ENCODE measurements at regions not wholly inside any gene's neighbourhood (a gene's known extent, or its start where the extent isn't known, plus 50 kb on each side); places are given as distances from the start of the nearest gene placed in this dataset.

DNA sequence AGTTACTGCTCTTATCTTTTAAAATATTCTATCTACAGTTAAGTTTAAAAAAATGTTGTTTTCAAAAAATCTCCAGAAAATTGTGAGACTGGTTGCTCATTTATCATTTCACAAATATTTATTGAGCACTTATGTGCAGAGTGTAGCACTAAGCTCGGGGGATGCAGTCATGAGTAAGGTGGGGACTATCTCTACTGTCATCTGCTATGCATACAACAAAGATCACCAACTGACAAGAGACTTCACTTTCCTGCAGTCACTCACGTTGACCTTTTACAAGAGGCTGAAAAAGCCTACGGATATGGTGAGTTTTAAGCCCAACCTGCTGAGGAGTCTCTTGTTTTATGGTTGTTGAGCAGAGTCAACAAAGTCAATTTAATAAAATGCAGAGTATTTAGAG, 392.5 kb downstream of the KLF12 start:
- no peak for DNase-seq

GRCh38 chr13:73741111-73741510, 393.1 kb downstream of the KLF12 start:
- DNase-seq: no peak

- DNase-seq: peak; percentile 39
These were observed 393.5 kb downstream of the KLF12 start for GRCh38 chr13:73740666-73741065.

DNA sequence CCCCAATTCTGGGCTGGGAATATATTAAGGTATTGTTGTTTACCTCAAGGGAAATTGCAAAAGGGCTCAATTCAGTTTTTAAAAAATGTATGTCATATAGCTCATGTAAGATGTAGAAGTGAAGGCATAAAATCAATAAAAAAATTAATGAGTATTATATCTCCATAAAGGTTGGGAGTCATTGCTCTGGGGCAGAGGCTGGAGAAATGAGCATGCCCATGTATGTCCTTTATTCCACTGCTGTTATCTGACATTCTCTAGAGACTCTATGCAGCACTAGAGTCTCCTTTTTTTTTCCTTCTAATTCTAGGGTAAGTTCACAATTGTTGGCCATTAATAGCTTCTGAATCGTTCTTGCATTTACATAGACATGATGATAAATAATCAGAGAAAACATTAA, 394.8 kb downstream of the KLF12 start:
- DNase-seq: no peak

DNA sequence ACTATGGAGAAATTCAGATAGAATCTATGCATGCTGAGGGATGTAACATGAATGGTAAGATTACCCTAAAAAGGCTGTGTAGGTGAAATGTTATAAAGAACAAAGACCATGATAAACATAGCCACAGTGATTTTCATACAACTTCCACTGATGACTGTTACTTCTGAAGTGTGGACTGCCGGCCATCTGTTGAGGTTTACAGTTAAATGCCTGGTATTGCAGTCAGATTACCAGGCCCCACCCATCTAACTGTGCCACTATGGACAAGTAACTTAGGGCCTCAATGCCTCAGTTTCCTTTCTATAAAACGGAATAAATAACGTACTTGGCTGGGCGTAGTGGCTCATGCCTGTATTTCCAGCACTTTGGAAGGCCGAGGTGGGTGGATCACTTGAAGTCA, 395.6 kb downstream of the KLF12 start:
- no peak for DNase-seq

GRCh38 chr13:73737214-73737613, 397.0 kb downstream of the KLF12 start:
- DNase-seq: no peak

DNA sequence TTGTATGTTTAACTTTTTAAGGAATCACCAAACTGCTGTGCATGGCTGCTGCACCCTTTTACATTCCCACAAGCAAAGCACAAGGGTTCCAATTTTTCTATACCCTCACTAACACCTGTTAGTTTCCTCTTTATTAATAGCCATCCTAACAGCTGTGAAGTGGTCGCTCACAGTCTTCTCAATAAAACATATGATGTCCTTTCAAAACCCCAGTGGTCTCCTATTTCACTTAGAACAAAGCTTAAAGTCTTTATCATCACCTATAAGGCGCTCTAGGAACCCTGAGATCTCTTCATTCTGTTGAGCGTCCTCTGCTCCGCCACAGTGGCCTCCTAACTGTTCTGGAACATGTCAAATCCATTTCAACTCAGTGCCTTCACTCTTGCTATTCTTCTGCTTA, 400.5 kb downstream of the KLF12 start:
- no peak for DNase-seq

DNA sequence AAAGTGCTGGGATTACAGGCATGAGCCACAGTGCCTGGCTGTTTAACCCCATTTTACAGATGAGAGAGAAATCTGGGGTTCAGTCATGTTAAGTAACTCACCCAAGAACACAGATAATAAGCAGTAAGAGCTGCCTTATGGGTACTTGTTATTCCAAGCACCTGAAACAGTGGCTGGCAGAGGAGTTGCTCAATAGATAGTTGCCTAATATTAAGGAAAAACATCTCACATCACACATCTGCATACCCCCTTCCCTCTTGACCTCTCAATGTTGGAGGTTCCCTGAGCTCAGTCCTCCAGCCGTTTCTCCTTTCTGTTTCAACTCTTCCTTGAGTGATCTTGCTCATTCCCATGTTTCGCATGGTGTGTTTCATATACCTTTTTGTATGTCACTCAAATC, 401.9 kb downstream of the KLF12 start:
- DNase-seq: no peak

GRCh38 chr13:73731564-73731963, 402.6 kb downstream of the KLF12 start:
- no peak for DNase-seq

DNA sequence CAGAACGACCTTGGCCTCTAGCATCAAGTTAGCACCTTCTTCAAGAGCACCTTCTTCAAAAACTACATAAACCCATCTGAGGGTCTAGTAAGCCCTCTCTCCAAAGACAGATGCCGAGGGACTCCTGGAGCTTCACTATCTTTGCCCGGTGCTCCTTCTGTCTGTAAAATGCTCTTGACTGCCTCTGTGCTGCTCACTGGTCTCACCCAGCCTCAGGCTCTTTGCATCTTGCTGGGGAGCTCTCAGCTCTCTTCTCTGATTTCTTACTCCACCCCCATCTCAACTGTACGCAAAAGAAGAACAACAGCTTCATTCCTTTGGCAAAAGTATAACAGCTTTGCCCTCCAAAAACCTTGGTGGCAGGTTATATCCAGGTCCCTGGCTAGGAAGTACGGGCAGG, 404.2 kb downstream of the KLF12 start:
- DNase-seq: no peak

GRCh38 chr13:73729046-73729445, 405.2 kb downstream of the KLF12 start:
- DNase-seq: no peak

GRCh38 chr13:73722120-73722519, 412.1 kb downstream of the KLF12 start:
- peak; percentile 53 for DNase-seq

GRCh38 chr13:73721571-73721970, 412.6 kb downstream of the KLF12 start:
- no peak for DNase-seq

- no peak for DNase-seq
These were observed 413.9 kb downstream of the KLF12 start for GRCh38 chr13:73720216-73720840.

GRCh38 chr13:73718246-73718645, 416.0 kb downstream of the KLF12 start:
- no peak for DNase-seq

- DNase-seq: no peak
These were observed 416.6 kb downstream of the KLF12 start for GRCh38 chr13:73717632-73718031.

GRCh38 chr13:73715911-73716510, 418.2 kb downstream of the KLF12 start:
- DNase-seq: no peak

DNA sequence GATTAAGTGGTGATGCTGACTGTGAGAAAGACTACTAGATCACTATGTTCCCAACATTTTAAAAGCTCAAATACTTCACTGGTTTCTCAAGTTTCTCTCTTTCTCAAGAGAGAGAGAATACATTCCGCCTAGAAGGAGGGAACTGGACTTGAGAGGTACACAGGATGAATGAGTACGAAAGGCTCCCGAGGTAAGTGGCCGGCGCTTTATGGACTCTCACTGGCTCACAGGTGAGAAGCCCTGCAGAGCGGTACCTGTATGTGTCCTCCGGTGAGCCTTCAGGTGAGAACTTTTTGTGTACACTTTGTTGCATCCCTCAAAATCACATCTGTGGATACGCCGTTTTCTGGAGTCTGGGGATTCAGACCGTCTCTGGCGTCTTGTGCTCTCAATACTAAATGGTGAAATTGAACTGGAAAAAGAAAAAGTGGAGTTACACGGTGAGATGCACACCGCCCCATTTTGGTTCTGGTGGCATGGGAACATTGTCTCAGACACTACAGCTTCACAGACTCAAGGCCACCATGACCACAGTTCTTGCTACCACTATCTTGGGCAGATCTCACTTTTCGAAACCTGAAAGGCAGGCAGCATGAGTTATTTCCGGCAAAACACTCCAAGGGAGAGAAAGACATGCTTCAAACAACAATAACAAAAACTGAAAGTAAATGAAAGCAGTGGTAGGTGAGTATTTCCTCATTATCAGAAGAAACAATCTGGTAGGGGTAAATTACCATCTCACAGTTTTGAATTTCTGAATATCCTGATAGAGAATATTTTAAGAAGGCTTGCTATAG, 418.9 kb downstream of the KLF12 start:
- no peak for DNase-seq

DNA sequence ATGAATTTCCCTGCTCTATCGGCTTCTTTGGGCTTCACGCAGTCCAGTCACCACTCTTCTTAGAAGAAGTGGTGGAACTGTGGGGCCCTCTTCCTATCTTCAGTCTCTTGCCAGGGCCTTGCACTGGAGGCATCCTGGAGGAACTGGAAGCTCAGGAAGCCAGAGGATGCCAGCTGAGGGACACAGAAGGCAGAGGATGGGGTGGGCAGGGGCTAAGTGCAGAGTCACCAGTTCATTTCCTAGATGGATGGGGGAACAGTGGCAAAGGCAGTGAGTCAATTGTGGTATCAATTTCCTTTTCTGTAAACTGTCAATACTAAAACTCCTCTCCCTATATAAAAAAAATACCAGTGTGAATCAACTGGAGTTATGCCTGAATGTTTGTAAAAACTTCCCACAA, 419.7 kb downstream of the KLF12 start:
- DNase-seq: no peak

GRCh38 chr13:73708393-73708985, 425.7 kb downstream of the KLF12 start:
- DNase-seq: peak; percentile 71

DNA sequence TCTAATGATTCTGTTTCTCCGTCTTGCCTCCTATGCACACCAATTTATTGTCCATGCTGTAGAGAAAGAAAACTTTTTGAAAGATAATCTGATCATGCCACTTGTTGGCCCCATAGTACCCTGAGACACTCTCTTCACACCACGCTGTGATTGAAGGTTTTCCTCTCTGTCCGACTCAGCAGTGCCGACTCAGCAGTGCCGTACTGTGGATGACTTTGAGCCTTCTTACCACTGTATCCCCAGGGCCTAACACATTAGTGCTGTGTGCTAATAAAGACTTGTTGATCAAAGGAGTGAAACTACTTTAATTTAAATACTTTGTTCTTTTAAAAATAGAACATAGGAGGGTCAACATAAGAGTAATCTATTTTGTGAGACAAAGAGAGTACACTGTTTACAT, 429.6 kb downstream of the KLF12 start:
- no peak for DNase-seq

- no peak for DNase-seq
These were observed 430.6 kb downstream of the KLF12 start for GRCh38 chr13:73703606-73704005.

DNA sequence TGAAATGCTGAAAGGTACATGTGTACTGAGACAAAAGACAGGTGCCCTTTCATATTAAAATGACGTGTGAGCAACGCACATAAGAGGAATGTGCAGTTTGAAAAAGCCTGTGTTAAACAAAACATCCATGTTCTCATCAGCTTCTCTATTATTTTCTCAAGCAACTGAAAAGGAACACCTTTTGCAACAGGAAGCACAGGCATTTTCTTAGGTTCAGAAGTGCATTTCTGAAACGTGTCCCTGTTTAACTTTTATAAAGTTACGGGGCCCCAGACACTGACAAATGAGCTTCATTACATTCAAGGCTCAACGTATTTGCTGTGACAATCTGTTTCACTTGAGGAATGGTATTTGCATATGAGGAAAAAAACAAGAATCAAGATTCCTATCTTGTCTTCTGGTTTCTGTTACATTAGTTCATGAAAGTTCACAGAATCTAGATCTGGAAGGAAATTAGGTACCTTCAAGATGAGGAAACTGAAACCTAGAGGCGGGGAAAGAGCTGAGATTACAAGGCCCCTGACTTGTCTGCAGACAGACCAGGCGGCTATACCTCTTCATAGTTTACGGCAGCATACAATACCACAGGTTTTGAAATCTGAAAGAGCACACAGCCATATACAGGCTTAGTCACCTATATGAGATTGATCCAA, 431.7 kb downstream of the KLF12 start:
- no peak for DNase-seq

Data from fibroblast of skin of scalp (primary cell).